Adipocyte (in vitro differentiated cells): ENCODE measurements at regions not wholly inside any gene's neighbourhood (a gene's known extent, or its start where the extent isn't known, plus 50 kb on each side); places are given as distances from the start of the nearest gene placed in this dataset.

ENCODE experiments used
- DNase-seq: peaks from one replicate; pipeline ENCODE4 v3.0.0-alpha.2; 2015; ENCODE audit warnings: low read depth
- H3K27me3 ChIP-seq: replicated peaks from 2 replicates; pipeline ENCODE4 v1.7.0; 2013; ENCODE audit warnings: mild to moderate bottlenecking, low read length, moderate library complexity; ENCODE audit not compliant: control insufficient read depth, insufficient read depth
- H3K36me3 ChIP-seq: 2 replicates; pipeline ENCODE4 v1.7.0; 2013; ENCODE audit warnings: low read length, mild to moderate bottlenecking, moderate library complexity; ENCODE audit not compliant: control insufficient read depth, insufficient read depth, severe bottlenecking
- H3K4me1 ChIP-seq: 2 replicates; pipeline ENCODE4 v1.7.0; 2013; ENCODE audit warnings: mild to moderate bottlenecking, low read length, moderate library complexity; ENCODE audit not compliant: control insufficient read depth, insufficient read depth
- H3K4me3 ChIP-seq: 2 replicates; pipeline ENCODE4 v1.7.0; 2013; ENCODE audit warnings: mild to moderate bottlenecking, low read length, moderate library complexity
- H3K9ac ChIP-seq: 2 replicates; pipeline ENCODE4 v1.7.0; 2013; ENCODE audit warnings: mild to moderate bottlenecking, low read length, moderate library complexity
- H3K9me3 ChIP-seq: 2 replicates; pipeline ENCODE4 v1.7.0; 2013; ENCODE audit warnings: mild to moderate bottlenecking, low read length, moderate library complexity; ENCODE audit not compliant: control insufficient read depth

DNA sequence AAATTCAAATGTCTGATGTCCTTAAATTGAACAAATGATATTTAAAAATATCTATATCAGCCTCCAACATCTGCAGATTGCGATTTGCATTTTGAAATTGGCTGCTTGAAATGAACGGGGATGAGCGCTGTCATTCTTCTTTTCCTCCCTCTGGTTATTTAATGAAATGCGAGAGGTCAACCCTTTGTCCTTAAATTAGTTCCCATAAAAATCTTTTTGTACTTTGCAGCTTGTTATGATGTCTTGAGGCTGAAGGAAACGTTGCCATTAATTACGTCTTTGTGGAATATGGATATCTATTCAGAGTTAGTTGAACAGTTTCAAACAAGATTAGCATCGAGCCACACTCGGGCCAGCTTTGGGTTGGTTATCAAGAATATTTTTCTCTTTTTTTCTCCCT is 140.0 kb downstream of the LINC00237 start:
- Histone ChIP-seq H3K4me3 (no peak overlapping the region), H3K27me3 (no peaks in the 10 kb centered on the region), H3K9me3 (no peaks in the 10 kb centered on the region), H3K9ac (no peak overlapping the region), H3K36me3 (no peaks in the 10 kb centered on the region), H3K4me1 (no peaks in the 10 kb centered on the region)
- no peak for DNase-seq

DNA sequence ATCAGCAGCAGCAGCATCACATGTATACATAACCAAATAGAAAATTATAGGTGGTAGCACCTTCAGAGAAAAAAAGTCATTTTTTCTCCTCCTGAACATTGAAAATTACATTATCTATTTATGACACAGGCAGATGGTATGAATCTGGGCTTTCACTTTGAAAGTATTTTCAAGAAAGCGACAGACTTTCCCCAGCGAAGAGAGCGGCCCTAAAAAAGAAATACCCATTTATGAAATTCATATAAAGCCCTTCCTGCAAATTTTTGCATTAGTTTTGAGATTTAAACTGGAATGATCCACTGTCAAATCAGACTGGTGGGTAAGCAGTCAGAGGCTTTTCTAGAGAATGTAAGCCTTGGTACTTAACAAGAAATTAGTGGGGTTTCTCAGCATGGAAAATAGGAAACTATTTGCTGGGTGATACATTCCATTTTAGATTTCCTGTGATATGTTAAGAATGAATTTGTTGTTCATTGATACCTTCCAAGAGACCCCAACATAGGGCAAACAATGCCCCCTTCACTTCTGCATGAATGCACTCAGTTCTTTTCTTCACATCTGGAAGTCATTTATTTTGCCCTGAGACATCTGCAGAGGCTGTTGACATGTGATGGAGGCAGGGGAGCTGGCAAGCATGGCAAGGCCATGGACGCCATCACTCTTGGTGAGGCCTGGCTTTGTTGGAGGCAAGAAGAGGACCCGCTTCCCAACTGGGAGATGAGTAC is 147.0 kb downstream of the LINC00237 start:
- no peak overlapping the region for H3K9ac ChIP-seq
- DNase-seq = no peak

DNA sequence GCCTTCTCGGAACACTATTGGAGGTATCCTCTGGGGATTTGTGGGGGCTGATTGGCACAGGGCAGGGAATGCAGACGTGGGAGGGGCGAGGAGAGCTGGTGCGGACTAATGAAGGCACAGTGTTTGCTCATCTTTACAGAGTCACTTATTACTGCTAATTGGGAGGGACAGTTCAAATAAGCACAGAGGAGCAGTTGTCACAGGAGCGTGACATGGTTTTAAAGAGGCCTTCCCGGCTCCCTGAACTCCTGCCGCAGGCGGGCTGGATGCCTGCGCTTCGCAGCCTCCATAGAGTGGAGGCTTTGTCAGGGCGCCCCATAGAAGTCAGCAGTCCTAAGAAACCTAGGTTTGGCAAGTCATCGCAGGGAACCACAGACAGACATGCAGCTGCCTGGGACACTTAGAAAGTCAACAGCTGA is 149.6 kb downstream of the LINC00237 start:
- no peak overlapping the region for H3K4me3 ChIP-seq
- H3K36me3 ChIP-seq = no peaks in the 10 kb centered on the region
- H3K9me3 ChIP-seq = no peaks in the 10 kb centered on the region
- no peak for DNase-seq
- no peaks in the 10 kb centered on the region for H3K27me3 ChIP-seq
- no peaks in the 10 kb centered on the region for H3K4me1 ChIP-seq
- H3K9ac ChIP-seq = no peak overlapping the region

More for the DNA sequence above, 147.0 kb downstream of the LINC00237 start:
- no peaks in the 10 kb centered on the region for H3K4me1 ChIP-seq
- no peaks in the 10 kb centered on the region for H3K9me3 ChIP-seq
- no peaks in the 10 kb centered on the region for H3K36me3 ChIP-seq
- H3K27me3 ChIP-seq = no peaks in the 10 kb centered on the region
- H3K4me3 ChIP-seq = no peak overlapping the region

DNA sequence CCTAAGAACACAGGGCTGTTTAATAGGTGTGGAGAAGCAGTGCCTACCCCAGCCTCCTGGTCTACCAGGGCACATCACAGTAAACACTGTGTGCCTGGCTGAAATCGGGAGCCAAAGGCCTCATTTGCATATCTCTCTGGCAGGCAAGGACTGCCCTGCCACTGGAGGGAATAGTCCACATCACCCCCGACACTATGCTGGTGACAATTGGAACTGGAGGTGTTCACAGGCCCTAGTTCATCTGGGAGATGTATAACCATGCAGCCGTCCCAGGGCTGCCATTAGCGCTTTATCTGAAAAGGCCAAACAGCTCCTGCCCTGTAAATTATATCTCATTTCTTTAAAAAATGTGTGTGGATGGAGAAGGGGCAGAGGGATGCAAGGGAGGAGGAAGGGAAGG is 150.3 kb downstream of the LINC00237 start:
- no peaks in the 10 kb centered on the region for H3K27me3 ChIP-seq
- H3K4me3 ChIP-seq = no peak overlapping the region
- H3K9me3 ChIP-seq = no peaks in the 10 kb centered on the region
- DNase-seq = no peak
- no peaks in the 10 kb centered on the region for H3K36me3 ChIP-seq
- H3K4me1 ChIP-seq = no peaks in the 10 kb centered on the region
- H3K9ac ChIP-seq = no peak overlapping the region

DNA sequence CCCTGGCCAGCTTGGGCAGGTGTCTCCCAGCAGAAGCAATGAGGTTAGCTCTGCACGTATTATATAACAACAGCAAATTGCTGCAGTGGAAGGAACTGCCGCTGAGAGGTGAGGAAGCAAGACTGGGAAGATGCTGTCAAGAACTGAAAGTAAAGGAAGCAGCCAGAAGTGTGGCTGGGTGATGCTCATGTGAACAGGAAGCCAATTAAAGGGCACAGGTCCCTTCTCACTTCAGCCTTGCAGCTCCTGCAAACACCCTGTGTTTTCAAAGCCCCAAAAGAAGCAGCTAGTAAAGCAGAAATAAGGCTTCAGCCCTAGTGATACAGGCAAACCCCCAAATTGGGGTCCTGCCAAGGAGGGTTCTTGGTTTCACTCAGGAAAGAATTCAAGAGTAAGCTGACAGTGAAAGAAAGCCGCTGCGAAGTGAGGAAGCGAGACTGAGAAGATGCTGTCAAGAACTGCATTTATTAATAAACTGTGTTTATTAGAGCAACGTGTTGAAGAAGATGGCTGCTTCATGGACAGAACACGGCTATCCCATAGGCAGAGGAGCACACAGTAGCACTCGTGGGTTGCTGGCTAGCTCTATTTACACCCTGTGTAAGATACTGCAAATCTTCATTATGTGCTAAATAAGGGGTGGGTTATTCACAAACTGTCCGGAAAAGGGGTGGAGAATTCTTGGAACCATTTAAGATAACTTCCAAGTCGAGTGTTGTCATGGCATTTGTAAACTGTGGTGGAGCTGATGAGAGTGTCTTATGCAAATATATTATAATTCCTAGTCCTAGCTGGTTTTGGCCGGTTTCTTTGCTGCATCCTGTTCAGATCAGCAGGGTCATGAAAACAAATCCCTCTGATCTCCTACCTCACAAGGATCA is 152.2 kb downstream of the LINC00237 start:
- Histone ChIP-seq H3K9me3 (no peaks in the 10 kb centered on the region), H3K9ac (no peak overlapping the region), H3K4me1 (no peaks in the 10 kb centered on the region), H3K27me3 (no peaks in the 10 kb centered on the region), H3K4me3 (no peak overlapping the region), H3K36me3 (no peaks in the 10 kb centered on the region)
- DNase-seq = no peak

DNA sequence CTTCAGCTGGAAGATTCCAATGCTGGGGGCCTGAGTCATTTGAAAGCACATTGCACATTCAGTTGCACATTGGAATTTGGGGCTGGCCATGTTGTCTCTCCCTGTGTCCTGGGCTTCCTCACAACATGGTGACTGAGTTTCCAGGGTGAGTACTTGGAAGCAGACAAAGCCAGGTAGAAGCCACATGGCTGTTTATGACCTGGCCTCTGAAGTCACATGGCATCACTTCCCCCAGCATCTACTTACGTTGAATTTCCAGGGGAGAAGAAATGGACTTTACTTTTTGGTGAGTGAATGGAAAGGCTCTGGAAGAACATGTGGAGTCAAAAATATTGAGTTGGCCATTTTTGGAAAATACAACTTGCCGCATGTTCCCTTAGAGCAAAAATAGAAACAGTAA is 155.5 kb downstream of the LINC00237 start:
- Histone ChIP-seq H3K4me1 (no peaks in the 10 kb centered on the region), H3K36me3 (no peaks in the 10 kb centered on the region), H3K4me3 (no peak overlapping the region), H3K9ac (no peak overlapping the region), H3K9me3 (peaks cover 9% of the 10 kb centered on the region), H3K27me3 (no peaks in the 10 kb centered on the region)
- DNase-seq = no peak

DNA sequence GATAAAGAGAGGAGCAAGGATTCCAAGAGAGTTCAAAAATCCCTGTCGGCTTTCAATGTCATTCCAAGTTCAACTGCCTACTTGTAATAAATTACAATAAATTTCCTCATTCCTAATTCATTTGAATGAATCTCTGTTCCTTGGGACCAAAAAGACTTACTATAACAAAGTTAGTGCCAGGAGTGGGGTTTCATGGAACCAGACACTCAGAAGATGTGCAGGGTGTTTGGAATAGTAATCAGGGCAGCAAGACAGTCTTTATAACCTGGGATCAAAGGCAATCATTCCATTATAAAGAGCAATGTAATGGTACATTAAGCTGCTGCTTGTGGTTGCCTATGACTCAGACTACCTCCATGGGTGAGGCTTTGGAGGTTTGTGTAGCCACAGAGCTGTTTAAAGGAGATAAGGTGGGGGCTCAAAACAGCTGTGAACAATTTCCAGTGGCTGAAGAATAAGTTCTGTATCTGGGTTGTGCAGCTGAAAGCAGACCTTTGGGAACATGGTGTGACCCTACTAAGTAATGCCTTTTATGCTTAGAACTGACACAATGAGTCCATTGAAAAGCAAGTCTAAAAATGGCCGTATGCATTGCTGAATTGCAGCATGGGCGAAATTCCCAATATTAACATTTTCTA is 159.9 kb downstream of the LINC00237 start:
- DNase-seq = no peak
- H3K4me3 ChIP-seq = no peak overlapping the region
- no peak overlapping the region for H3K9ac ChIP-seq
- no peaks in the 10 kb centered on the region for H3K4me1 ChIP-seq
- H3K27me3 ChIP-seq = no peaks in the 10 kb centered on the region
- H3K9me3 ChIP-seq = peaks cover 9% of the 10 kb centered on the region
- H3K36me3 ChIP-seq = no peaks in the 10 kb centered on the region

DNA sequence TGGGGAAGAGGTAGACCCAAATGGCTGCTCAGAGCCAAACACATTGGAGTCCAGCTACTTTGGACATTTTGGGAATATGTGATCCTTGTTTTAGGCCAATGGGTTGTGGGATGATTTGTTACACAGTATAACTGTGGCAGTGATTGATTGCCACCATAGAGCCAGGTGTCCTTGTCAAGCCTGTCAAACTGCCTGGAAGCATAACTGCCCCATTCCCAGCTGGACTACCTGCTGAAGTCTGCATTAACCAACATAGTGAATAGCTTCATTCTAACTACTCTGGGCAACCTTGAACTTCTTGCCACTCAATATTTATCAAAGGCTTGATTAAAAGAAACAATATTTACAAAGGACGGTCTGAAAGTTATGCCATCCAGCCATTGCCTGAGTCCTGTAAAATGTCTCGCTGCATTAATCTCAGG is 164.7 kb downstream of the LINC00237 start:
- H3K9ac ChIP-seq = no peak overlapping the region
- H3K27me3 ChIP-seq = no peaks in the 10 kb centered on the region
- no peak overlapping the region for H3K4me3 ChIP-seq
- peaks cover 7% of the 10 kb centered on the region for H3K9me3 ChIP-seq
- H3K36me3 ChIP-seq = no peaks in the 10 kb centered on the region
- no peak for DNase-seq
- no peaks in the 10 kb centered on the region for H3K4me1 ChIP-seq

DNA sequence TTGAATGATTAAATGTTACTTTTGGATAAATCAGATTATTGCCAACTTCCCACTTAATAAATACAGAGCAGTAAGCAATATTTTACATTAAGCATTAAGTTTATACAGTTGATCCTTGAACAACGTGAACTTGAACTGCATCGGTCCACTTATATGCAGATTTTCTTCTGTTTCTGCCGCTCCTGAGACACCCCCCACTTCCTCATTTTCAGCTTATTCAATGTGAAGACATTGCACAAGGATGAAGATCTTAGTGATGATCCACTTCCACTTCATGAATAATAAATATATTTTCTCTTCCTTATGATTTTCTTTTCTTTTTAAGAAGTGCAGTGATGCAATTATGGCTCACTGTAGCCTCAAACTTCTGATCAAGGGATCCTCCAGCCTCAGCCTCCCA is 167.2 kb downstream of the LINC00237 start:
- Histone ChIP-seq H3K9me3 (no peaks in the 10 kb centered on the region), H3K9ac (no peak overlapping the region), H3K36me3 (no peaks in the 10 kb centered on the region), H3K27me3 (peaks cover 3% of the 10 kb centered on the region), H3K4me3 (no peak overlapping the region), H3K4me1 (no peaks in the 10 kb centered on the region)
- DNase-seq = no peak

DNA sequence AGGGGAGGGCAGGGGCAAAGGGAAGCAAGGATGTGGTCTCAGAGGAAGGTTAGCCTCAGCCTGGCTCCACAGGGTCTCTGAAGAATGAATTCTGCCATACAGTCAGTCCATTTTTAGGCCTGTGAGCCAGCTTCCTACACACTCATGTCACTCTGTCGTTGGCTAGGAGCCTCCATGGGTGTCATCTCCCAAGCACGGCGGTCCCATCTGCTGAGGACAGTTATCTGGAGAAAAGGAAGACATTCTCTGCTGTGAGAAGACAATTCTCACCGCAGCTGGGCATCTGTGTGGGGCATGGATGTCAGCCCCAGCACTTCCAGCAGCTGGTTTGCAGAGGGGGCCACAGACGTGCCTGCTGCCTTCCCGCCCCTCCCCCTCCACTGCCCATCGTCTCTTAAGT is 167.6 kb downstream of the LINC00237 start:
- H3K4me1 ChIP-seq = no peaks in the 10 kb centered on the region
- H3K9me3 ChIP-seq = no peaks in the 10 kb centered on the region
- peaks cover 3% of the 10 kb centered on the region for H3K27me3 ChIP-seq
- no peak overlapping the region for H3K4me3 ChIP-seq
- H3K9ac ChIP-seq = no peak overlapping the region
- DNase-seq = no peak
- no peaks in the 10 kb centered on the region for H3K36me3 ChIP-seq

DNA sequence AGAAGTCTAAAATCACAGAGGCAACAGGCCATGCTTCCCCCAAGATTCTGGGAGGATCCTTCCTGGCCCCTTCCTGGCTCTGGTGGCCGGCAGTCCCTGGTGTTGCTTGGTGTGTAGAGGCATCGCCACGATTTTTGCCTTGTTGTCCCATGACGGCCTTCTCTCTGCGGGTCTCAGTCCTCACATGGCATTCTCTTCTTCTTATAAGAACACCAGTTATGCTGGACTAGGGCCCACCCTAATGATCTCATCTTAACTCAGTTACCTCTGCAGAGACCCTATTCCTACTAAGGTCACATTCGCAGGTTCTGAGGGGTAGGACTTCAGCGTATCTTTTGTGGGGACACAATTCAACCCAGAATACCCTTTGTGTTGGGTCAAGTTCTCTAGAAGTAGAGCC is 168.0 kb downstream of the LINC00237 start:
- Histone ChIP-seq H3K9ac (no peak overlapping the region), H3K9me3 (no peaks in the 10 kb centered on the region), H3K36me3 (no peaks in the 10 kb centered on the region), H3K4me3 (no peak overlapping the region), H3K27me3 (peaks cover 3% of the 10 kb centered on the region), H3K4me1 (no peaks in the 10 kb centered on the region)
- no peak for DNase-seq
